GM23338 (cell line): ENCODE measurements at regions not wholly inside any gene's neighbourhood (a gene's known extent, or its start where the extent isn't known, plus 50 kb on each side); places are given as distances from the start of the nearest gene placed in this dataset.

ENCODE experiments used
- CREB1 ChIP-seq: fragments of 250-450 bp; sonication (Bioruptor Pico); IDR thresholded peaks from 2 replicates; pipeline ENCODE4 v1.5.0; 2020; ENCODE audit warnings: low read depth, mild to moderate bottlenecking, moderate library complexity
- EZH2 ChIP-seq: fragments of 200-600 bp; sonication (generic); IDR thresholded peaks from one replicate; pipeline ENCODE4 v1.8.0; 2017; ENCODE audit warnings: antibody characterized with exemption, mild to moderate bottlenecking, low read depth; ENCODE audit not compliant: unreplicated experiment
- EZH2phosphoT487 ChIP-seq: fragments of 200-600 bp; sonication (generic); IDR thresholded peaks from one replicate; pipeline ENCODE4 v1.8.1; 2018; ENCODE audit warnings: antibody characterized with exemption; ENCODE audit not compliant: unreplicated experiment
- JUNB ChIP-seq: IDR thresholded peaks from one replicate; pipeline ENCODE4 v1.6.1; 2016; ENCODE audit warnings: antibody characterized with exemption; ENCODE audit not compliant: unreplicated experiment
- NANOG ChIP-seq: IDR thresholded peaks from 2 replicates; pipeline ENCODE4 v1.6.1; 2016; ENCODE audit warnings: antibody characterized with exemption, borderline replicate concordance
- POLR2AphosphoS5 ChIP-seq: IDR thresholded peaks from 2 replicates; pipeline ENCODE4 v1.6.1; 2016; ENCODE audit warnings: antibody characterized with exemption, low read depth
- STAT1 ChIP-seq: IDR thresholded peaks from one replicate; pipeline ENCODE4 v1.6.1; 2016; ENCODE audit warnings: antibody characterized with exemption; ENCODE audit not compliant: unreplicated experiment
- ZNF114 ChIP-seq: fragments of 250-450 bp; sonication (Bioruptor Pico); IDR thresholded peaks from 2 replicates; pipeline ENCODE4 v1.5.0; 2020; ENCODE audit warnings: mild to moderate bottlenecking, moderate library complexity
- TF ChIP-seq, protein P1 (sequence below): IDR thresholded peaks from one replicate; pipeline ENCODE4 v1.6.1; 2018; ENCODE audit warnings: antibody characterized with exemption; ENCODE audit not compliant: unreplicated experiment
- TF ChIP-seq, protein P2 (sequence below), 2 experiments: fragments of 200-600 bp in 1 of 2; sonication (generic) in 1 of 2; conservative IDR thresholded peaks; 2 replicates each; pipeline versions ENCODE4 v1.5.1 to v1.6.1; 2016 to 2017; ENCODE audit warnings: antibody characterized with exemption in 2 of 2, low read depth in 2 of 2, mild to moderate bottlenecking in 2 of 2, moderate library complexity in 1 of 2

DNA sequence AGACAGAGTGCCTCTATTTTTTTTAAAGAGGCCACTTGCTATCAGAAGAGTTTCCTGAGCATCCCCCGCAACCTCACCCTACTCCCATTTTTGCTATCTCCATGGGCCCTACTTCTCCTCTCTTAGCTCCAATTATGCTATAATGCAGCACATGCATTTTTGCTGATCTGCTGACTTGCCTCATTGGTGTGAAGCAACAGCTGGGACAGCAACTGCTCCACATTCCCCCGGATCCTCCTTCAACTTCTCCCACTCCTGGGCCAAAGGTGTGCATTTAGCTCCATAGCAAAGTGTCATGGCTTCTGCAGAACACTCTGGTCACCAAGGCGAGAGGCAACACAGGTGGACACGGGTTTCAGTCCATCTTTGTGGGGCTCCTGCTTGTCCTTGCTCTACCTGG, 56.7 kb upstream of the USP29 start:
- TF ChIP-seq, protein P1, sequence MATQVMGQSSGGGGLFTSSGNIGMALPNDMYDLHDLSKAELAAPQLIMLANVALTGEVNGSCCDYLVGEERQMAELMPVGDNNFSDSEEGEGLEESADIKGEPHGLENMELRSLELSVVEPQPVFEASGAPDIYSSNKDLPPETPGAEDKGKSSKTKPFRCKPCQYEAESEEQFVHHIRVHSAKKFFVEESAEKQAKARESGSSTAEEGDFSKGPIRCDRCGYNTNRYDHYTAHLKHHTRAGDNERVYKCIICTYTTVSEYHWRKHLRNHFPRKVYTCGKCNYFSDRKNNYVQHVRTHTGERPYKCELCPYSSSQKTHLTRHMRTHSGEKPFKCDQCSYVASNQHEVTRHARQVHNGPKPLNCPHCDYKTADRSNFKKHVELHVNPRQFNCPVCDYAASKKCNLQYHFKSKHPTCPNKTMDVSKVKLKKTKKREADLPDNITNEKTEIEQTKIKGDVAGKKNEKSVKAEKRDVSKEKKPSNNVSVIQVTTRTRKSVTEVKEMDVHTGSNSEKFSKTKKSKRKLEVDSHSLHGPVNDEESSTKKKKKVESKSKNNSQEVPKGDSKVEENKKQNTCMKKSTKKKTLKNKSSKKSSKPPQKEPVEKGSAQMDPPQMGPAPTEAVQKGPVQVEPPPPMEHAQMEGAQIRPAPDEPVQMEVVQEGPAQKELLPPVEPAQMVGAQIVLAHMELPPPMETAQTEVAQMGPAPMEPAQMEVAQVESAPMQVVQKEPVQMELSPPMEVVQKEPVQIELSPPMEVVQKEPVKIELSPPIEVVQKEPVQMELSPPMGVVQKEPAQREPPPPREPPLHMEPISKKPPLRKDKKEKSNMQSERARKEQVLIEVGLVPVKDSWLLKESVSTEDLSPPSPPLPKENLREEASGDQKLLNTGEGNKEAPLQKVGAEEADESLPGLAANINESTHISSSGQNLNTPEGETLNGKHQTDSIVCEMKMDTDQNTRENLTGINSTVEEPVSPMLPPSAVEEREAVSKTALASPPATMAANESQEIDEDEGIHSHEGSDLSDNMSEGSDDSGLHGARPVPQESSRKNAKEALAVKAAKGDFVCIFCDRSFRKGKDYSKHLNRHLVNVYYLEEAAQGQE = no peak
- TF ChIP-seq POLR2AphosphoS5 = no peak
- TF ChIP-seq, protein P2, sequence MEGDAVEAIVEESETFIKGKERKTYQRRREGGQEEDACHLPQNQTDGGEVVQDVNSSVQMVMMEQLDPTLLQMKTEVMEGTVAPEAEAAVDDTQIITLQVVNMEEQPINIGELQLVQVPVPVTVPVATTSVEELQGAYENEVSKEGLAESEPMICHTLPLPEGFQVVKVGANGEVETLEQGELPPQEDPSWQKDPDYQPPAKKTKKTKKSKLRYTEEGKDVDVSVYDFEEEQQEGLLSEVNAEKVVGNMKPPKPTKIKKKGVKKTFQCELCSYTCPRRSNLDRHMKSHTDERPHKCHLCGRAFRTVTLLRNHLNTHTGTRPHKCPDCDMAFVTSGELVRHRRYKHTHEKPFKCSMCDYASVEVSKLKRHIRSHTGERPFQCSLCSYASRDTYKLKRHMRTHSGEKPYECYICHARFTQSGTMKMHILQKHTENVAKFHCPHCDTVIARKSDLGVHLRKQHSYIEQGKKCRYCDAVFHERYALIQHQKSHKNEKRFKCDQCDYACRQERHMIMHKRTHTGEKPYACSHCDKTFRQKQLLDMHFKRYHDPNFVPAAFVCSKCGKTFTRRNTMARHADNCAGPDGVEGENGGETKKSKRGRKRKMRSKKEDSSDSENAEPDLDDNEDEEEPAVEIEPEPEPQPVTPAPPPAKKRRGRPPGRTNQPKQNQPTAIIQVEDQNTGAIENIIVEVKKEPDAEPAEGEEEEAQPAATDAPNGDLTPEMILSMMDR (conservative IDR thresholded peaks at IDR 0.05; ENCODE audit: low read depth in 2 of 2) = no peak
- no peak for TF ChIP-seq CREB1
- no peak for TF ChIP-seq NANOG
- TF ChIP-seq EZH2 = no peak
- TF ChIP-seq EZH2phosphoT487 = no peak
- TF ChIP-seq JUNB = no peak
- TF ChIP-seq STAT1 = no peak
- no peak for TF ChIP-seq ZNF114 (CRISPR knock-in tag)
